Neural crest cell (in vitro differentiated cells): ENCODE measurements at regions not wholly inside any gene's neighbourhood (a gene's known extent, or its start where the extent isn't known, plus 50 kb on each side); places are given as distances from the start of the nearest gene placed in this dataset.

ENCODE experiments used
- DNase-seq: peaks from one replicate; pipeline ENCODE4 v3.0.0; 2021; ENCODE audit warnings: low read depth, mixed read lengths, low spot score
- H3K27ac Mint-ChIP-seq: one replicate; pipeline ENCODE4 v1.8.0; 2021; ENCODE audit warnings: mild to moderate bottlenecking, mixed read lengths; ENCODE audit not compliant: unreplicated experiment
- H3K27me3 Mint-ChIP-seq: 2 replicates; pipeline ENCODE4 v1.8.0; 2021; ENCODE audit warnings: low read depth, mild to moderate bottlenecking, mixed read lengths
- H3K36me3 Mint-ChIP-seq: 2 replicates; pipeline ENCODE4 v1.8.0; 2021; ENCODE audit warnings: low read depth, mild to moderate bottlenecking, mixed read lengths
- H3K4me1 Mint-ChIP-seq: 2 replicates; pipeline ENCODE4 v1.8.0; 2021; ENCODE audit warnings: mixed read lengths
- H3K4me3 Mint-ChIP-seq: one replicate; pipeline ENCODE4 v1.8.0; 2021; ENCODE audit warnings: mild to moderate bottlenecking, mixed read lengths
- H3K9me3 Mint-ChIP-seq: 2 replicates; pipeline ENCODE4 v1.8.0; 2021; ENCODE audit warnings: mixed read lengths
- TF ChIP-seq, protein P1 (sequence below): fragments of 200-600 bp; sonication (generic); conservative IDR thresholded peaks from 2 replicates; pipeline ENCODE4 v1.5.0; 2021; ENCODE audit warnings: antibody characterized with exemption, mild to moderate bottlenecking

- no peak overlapping the region for H3K4me3 Mint-ChIP-seq
- no peak overlapping the region for H3K27ac Mint-ChIP-seq
- DNase-seq = no peak
- H3K27me3 Mint-ChIP-seq = peaks cover 26% of the 10 kb centered on the region
- no peaks in the 10 kb centered on the region for H3K36me3 Mint-ChIP-seq
- TF ChIP-seq, protein P1, sequence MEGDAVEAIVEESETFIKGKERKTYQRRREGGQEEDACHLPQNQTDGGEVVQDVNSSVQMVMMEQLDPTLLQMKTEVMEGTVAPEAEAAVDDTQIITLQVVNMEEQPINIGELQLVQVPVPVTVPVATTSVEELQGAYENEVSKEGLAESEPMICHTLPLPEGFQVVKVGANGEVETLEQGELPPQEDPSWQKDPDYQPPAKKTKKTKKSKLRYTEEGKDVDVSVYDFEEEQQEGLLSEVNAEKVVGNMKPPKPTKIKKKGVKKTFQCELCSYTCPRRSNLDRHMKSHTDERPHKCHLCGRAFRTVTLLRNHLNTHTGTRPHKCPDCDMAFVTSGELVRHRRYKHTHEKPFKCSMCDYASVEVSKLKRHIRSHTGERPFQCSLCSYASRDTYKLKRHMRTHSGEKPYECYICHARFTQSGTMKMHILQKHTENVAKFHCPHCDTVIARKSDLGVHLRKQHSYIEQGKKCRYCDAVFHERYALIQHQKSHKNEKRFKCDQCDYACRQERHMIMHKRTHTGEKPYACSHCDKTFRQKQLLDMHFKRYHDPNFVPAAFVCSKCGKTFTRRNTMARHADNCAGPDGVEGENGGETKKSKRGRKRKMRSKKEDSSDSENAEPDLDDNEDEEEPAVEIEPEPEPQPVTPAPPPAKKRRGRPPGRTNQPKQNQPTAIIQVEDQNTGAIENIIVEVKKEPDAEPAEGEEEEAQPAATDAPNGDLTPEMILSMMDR = no peak
- peaks cover 20% of the 10 kb centered on the region for H3K4me1 Mint-ChIP-seq
- peaks cover 4% of the 10 kb centered on the region for H3K9me3 Mint-ChIP-seq
Measured at GRCh38 chr1:4271338-4271998, 371.4 kb upstream of the C1orf174 start.

DNA sequence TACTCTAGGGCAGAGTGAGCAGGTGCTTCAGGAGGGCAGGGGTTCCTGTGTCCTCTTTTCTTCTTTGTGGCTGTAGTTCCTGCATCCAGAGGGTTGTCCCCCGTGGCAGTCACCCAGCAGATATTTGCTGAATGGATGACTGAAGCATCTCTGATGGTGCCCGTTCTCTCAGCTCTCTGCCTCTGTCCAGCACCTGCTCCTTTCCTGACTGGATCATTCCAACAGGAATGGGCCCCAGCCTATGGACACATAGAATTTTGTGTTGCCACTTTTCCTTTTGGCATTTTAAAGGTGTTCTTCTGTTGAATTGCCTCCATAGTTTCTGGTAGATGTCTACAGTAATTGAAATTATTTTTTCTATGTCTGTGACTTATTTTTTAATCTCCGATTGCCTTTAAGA is 372.5 kb upstream of the C1orf174 start:
- H3K36me3 Mint-ChIP-seq = no peaks in the 10 kb centered on the region
- H3K9me3 Mint-ChIP-seq = peaks cover 4% of the 10 kb centered on the region
- H3K27ac Mint-ChIP-seq = no peak overlapping the region
- H3K4me1 Mint-ChIP-seq = peaks cover 23% of the 10 kb centered on the region
- DNase-seq = no peak
- TF ChIP-seq, protein P1 = no peak
- peaks cover 26% of the 10 kb centered on the region for H3K27me3 Mint-ChIP-seq
- H3K4me3 Mint-ChIP-seq = no peak overlapping the region

DNA sequence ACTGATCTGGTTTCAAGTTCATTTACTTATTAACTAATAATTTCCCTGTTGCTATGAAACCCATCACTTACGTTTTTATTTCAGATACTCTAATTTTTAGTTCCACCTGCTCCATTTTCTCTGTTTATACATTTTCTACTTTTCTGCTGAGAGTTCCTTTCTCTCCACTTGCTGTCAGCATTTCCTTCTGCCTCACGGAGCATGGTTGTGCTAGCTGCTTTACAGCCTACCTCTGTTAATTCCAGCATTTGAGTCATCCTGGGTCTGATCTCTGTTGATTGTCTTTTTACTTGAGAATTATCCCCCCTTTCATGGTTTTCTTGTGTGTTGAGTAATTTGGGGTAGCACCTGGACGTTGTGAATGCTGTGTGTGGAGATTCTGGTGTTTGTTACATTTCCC is 373.2 kb upstream of the C1orf174 start:
- TF ChIP-seq, protein P1 = no peak
- Mint-ChIP-seq H3K36me3 (peaks cover 6% of the 10 kb centered on the region), H3K4me3 (no peak overlapping the region), H3K9me3 (peaks cover 6% of the 10 kb centered on the region), H3K27me3 (peaks cover 26% of the 10 kb centered on the region), H3K4me1 (peaks cover 23% of the 10 kb centered on the region), H3K27ac (no peak overlapping the region)
- no peak for DNase-seq

GRCh38 chr1:4273747-4274146 is 373.7 kb upstream of the C1orf174 start:
- H3K27me3 Mint-ChIP-seq = peaks cover 26% of the 10 kb centered on the region
- peaks cover 6% of the 10 kb centered on the region for H3K36me3 Mint-ChIP-seq
- no peak overlapping the region for H3K27ac Mint-ChIP-seq
- TF ChIP-seq, protein P1 = no peak
- no peak overlapping the region for H3K4me3 Mint-ChIP-seq
- peaks cover 8% of the 10 kb centered on the region for H3K9me3 Mint-ChIP-seq
- no peak for DNase-seq
- peaks cover 23% of the 10 kb centered on the region for H3K4me1 Mint-ChIP-seq

- H3K4me1 Mint-ChIP-seq = peaks cover 19% of the 10 kb centered on the region
- H3K36me3 Mint-ChIP-seq = peaks cover 6% of the 10 kb centered on the region
- peaks cover 8% of the 10 kb centered on the region for H3K9me3 Mint-ChIP-seq
- no peak overlapping the region for H3K27ac Mint-ChIP-seq
- no peak for DNase-seq
- H3K27me3 Mint-ChIP-seq = peaks cover 26% of the 10 kb centered on the region
- TF ChIP-seq, protein P1 = no peak
- H3K4me3 Mint-ChIP-seq = no peak overlapping the region
Measured at GRCh38 chr1:4275083-4275482, 375.0 kb upstream of the C1orf174 start.
